ENCODE measurements at regions not wholly inside any gene's neighbourhood (a gene's known extent, or its start where the extent isn't known, plus 50 kb on each side); places are given as distances from the start of the nearest gene placed in this dataset.
"Not testable (repeated sequence)": the region's sequence is repeated elsewhere in the genome, so short reads cannot be mapped to it uniquely, and the experiment has no call there.

DNA sequence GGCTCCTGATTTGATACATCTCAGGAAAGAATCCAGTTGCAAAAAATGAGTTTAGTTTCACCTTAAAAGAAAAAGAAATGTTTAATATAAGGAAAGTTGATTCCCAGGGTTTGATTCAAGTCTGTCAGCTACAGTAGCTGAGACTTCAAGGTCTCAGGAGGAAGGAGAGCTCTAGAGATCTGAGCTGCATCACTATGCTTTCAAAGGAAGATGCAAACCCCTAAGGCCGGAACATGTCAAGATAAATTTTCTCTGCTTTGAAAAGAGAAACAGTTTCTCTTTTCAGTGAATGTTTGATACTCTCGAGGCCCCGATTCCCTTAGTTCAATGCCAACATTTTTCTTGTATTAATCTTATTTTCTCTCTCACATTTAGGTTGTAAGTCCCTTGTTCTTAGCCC, 128.6 kb downstream of the RGPD3 start:
- DNase-seq (ENCODE audit: extremely low read depth, insufficient read length) = no peak
- no peak for TF ChIP-seq CTCF (IDR thresholded peaks at IDR 0.05; ENCODE audit: insufficient read depth, low read length, poor library complexity, severe bottlenecking)
- no peak overlapping the region for H3K4me3 ChIP-seq (replicated peaks; ENCODE audit: low read depth, low read length)

GRCh38 chr2:106339132-106339531, 129.1 kb downstream of the RGPD3 start:
- TF ChIP-seq CTCF (IDR thresholded peaks at IDR 0.05; ENCODE audit: insufficient read depth, low read length, poor library complexity, severe bottlenecking) = no peak
- H3K27me3 ChIP-seq (replicated peaks; ENCODE audit: control insufficient read depth, insufficient read depth, low read length) = no peaks in the 10 kb centered on the region; the same call in none of the 2 replicates
- no peaks in the 10 kb centered on the region for H3K36me3 ChIP-seq (ENCODE audit: control insufficient read depth, insufficient read depth, low read length)
- H3K4me3 ChIP-seq (replicated peaks; ENCODE audit: low read depth, low read length) = no peak overlapping the region
- DNase-seq (ENCODE audit: extremely low read depth, insufficient read length) = no peak

More for the DNA sequence above, 128.6 kb downstream of the RGPD3 start:
- no peaks in the 10 kb centered on the region; the same call in none of the 2 replicates for H3K27me3 ChIP-seq (replicated peaks; ENCODE audit: control insufficient read depth, insufficient read depth, low read length)
- no peaks in the 10 kb centered on the region for H3K36me3 ChIP-seq (ENCODE audit: control insufficient read depth, insufficient read depth, low read length)

GRCh38 chr2:106338043-106338442, 130.2 kb downstream of the RGPD3 start:
- TF ChIP-seq CTCF (IDR thresholded peaks at IDR 0.05; ENCODE audit: insufficient read depth, low read length, poor library complexity, severe bottlenecking) = no peak
- Histone ChIP-seq H3K36me3 (ENCODE audit: control insufficient read depth, insufficient read depth, low read length) (no peaks in the 10 kb centered on the region), H3K27me3 (replicated peaks; ENCODE audit: control insufficient read depth, insufficient read depth, low read length) (no peaks in the 10 kb centered on the region; the same call in none of the 2 replicates), H3K4me3 (replicated peaks; ENCODE audit: low read depth, low read length) (no peak overlapping the region)
- DNase-seq (ENCODE audit: extremely low read depth, insufficient read length) = no peak

DNA sequence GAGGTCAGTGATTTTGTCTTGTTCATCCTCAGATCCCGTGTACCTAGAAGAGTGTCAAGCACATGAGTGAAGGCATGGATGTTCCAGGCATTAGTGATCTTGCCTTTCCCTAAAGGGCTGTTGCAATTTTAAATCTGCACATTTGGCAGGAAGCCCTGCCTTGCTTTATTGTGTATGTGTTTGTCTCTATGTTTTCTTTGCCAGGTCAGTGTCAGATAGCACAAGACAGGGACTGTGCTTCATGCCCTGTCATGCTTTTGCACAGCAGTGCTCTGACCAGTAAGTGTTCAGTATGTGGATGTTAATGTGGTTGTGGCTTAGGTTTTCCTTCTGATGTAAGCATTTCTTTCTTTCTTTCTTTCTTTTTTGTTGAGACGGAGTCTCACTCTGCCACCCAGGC, 131.5 kb downstream of the RGPD3 start:
- Histone ChIP-seq H3K4me3 (replicated peaks; ENCODE audit: low read depth, low read length) (no peak overlapping the region), H3K36me3 (ENCODE audit: control insufficient read depth, insufficient read depth, low read length) (no peaks in the 10 kb centered on the region), H3K27me3 (replicated peaks; ENCODE audit: control insufficient read depth, insufficient read depth, low read length) (no peaks in the 10 kb centered on the region; the same call in 1 of the 2 replicates)
- DNase-seq (ENCODE audit: extremely low read depth, insufficient read length) = no peak
- no peak for TF ChIP-seq CTCF (IDR thresholded peaks at IDR 0.05; ENCODE audit: insufficient read depth, low read length, poor library complexity, severe bottlenecking)

- Histone ChIP-seq H3K4me3 (replicated peaks; ENCODE audit: low read depth, low read length) (no peak overlapping the region), H3K36me3 (ENCODE audit: control insufficient read depth, insufficient read depth, low read length) (no peaks in the 10 kb centered on the region), H3K27me3 (replicated peaks; ENCODE audit: control insufficient read depth, insufficient read depth, low read length) (no peaks in the 10 kb centered on the region; the same call in 1 of the 2 replicates)
- no peak for DNase-seq (ENCODE audit: extremely low read depth, insufficient read length)
- no peak for TF ChIP-seq CTCF (IDR thresholded peaks at IDR 0.05; ENCODE audit: insufficient read depth, low read length, poor library complexity, severe bottlenecking)
These were observed 132.1 kb downstream of the RGPD3 start for GRCh38 chr2:106336108-106336507.

- DNase-seq (ENCODE audit: extremely low read depth, insufficient read length) = no peak
- H3K27me3 ChIP-seq (replicated peaks; ENCODE audit: control insufficient read depth, insufficient read depth, low read length) = no peaks in the 10 kb centered on the region; the same call in 1 of the 2 replicates
- H3K4me3 ChIP-seq (replicated peaks; ENCODE audit: low read depth, low read length) = no peak overlapping the region
These were observed 133.4 kb downstream of the RGPD3 start for GRCh38 chr2:106334802-106335201.

DNA sequence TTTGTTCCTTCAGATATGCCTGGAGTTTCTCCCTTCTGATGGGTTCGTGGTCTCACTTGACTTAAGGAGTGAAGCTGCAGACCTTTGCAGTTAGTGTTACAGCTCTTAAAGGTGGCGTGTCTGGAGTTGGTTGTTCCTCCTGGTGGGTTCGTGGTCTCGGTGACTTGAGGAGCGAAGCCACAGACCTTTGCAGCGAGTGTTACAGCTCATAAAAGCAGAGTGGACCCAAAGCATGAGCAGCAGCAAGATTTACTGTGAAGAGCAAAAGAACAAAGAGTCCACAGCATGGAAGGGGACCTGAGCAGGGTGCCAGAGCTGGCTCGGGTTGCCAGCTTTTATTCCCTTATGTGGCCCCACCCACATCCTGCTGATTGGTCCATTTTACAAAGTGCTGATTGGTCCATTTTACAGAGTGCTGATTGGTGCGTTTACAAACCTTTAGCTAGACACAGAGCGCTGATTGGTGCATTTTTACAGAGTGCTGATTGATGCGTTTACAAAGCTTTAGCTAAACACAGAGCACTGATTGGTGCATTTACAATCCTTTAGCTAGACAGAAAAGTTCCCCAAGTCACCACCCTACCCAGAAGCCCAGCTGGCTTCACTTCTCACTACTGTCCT, 134.8 kb downstream of the RGPD3 start:
- H3K27me3 ChIP-seq (replicated peaks; ENCODE audit: control insufficient read depth, insufficient read depth, low read length); H3K36me3 ChIP-seq (ENCODE audit: control insufficient read depth, insufficient read depth, low read length): not testable (repeated sequence)

More at GRCh38 chr2:106334802-106335201, 133.4 kb downstream of the RGPD3 start:
- no peak for TF ChIP-seq CTCF (IDR thresholded peaks at IDR 0.05; ENCODE audit: insufficient read depth, low read length, poor library complexity, severe bottlenecking)
- no peaks in the 10 kb centered on the region for H3K36me3 ChIP-seq (ENCODE audit: control insufficient read depth, insufficient read depth, low read length)

More for the DNA sequence above, 134.8 kb downstream of the RGPD3 start:
- not testable (repeated sequence) for DNase-seq (ENCODE audit: extremely low read depth, insufficient read length); H3K4me3 ChIP-seq (replicated peaks; ENCODE audit: low read depth, low read length)
